ENCODE measurements at regions not wholly inside any gene's neighbourhood (a gene's known extent, or its start where the extent isn't known, plus 50 kb on each side); places are given as distances from the start of the nearest gene placed in this dataset.

DNA sequence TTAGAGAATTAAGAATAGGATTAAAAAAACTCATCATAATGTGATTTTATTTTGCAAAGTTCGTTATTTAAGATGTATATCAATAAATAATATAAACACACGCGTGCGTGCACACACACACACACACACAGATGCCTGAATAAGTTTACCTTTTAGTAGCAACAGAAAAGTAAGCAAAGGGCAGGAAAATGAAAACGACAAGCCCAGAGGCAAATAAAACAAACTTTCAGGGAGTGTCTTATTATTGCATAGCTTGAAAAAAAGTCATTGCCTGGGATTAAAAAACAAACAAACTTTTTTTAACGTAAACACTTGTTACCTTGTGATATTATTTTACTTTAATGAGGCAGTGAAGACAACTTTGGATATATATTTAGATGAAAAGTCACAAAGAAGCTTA, 226.4 kb downstream of the BAMBI start:
- Histone ChIP-seq H3K4me2 (ENCODE audit: low read depth, low read length) (no peak overlapping the region), H3K36me3 (replicated peaks; ENCODE audit: insufficient read depth, low read length) (no peaks in the 10 kb centered on the region), H3K4me3 (ENCODE audit: low read length) (no peak overlapping the region), H3K9ac (ENCODE audit: low read length) (no peak overlapping the region), H3K4me1 (ENCODE audit: low read length) (no peaks in the 10 kb centered on the region), H3K79me2 (ENCODE audit: low read length) (no peaks in the 10 kb centered on the region), H4K20me1 (ENCODE audit: insufficient read depth, low read length) (no peaks in the 10 kb centered on the region), H2AFZ (ENCODE audit: low read length) (no peak overlapping the region), H3F3A (ENCODE audit: insufficient read depth, low read length) (no peaks in the 10 kb centered on the region), H3K9me2 (replicated peaks; ENCODE audit: insufficient read depth, low read length) (no peaks in the 10 kb centered on the region), H3K27me3 (replicated peaks; ENCODE audit: insufficient read depth, low read length) (no peaks in the 10 kb centered on the region), H3K9me3 (replicated peaks; ENCODE audit: insufficient read depth, low read length) (no peaks in the 10 kb centered on the region), H3K27ac (ENCODE audit: low read length) (no peak overlapping the region)
- DNase-seq = no peak
- no peak for TF ChIP-seq EZH2 (optimal IDR thresholded peaks at IDR 0.05; ENCODE audit: low read depth, low read length)
- TF ChIP-seq, protein P1, sequence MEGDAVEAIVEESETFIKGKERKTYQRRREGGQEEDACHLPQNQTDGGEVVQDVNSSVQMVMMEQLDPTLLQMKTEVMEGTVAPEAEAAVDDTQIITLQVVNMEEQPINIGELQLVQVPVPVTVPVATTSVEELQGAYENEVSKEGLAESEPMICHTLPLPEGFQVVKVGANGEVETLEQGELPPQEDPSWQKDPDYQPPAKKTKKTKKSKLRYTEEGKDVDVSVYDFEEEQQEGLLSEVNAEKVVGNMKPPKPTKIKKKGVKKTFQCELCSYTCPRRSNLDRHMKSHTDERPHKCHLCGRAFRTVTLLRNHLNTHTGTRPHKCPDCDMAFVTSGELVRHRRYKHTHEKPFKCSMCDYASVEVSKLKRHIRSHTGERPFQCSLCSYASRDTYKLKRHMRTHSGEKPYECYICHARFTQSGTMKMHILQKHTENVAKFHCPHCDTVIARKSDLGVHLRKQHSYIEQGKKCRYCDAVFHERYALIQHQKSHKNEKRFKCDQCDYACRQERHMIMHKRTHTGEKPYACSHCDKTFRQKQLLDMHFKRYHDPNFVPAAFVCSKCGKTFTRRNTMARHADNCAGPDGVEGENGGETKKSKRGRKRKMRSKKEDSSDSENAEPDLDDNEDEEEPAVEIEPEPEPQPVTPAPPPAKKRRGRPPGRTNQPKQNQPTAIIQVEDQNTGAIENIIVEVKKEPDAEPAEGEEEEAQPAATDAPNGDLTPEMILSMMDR (IDR thresholded peaks at IDR 0.05; ENCODE audit: low read length) = no peak
- no peak for TF ChIP-seq EZH2phosphoT487 (IDR thresholded peaks at IDR 0.05; ENCODE audit: low read length)

DNA sequence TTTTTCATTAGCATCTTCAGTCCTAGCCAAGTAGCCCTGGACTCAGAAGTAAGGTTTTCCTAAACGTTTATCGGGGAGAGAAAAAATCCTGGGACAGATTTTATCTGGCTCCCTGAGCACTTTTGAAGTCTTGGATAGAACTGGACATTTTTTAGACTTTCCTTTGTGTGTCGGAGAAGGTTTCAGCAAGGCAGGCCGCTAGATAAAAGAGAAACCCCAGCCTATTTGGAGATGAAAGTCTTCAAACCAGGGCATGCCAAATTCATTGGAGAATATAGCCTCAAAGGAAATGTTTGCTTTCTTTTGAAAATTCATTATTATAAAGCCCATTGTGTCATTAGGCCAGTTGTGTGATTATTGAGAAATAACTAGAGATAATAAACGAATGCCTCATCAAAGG, 228.1 kb downstream of the BAMBI start:
- TF ChIP-seq EZH2phosphoT487 (IDR thresholded peaks at IDR 0.05; ENCODE audit: low read length) = no peak
- H2AFZ ChIP-seq (ENCODE audit: low read length) = no peak overlapping the region

DNA sequence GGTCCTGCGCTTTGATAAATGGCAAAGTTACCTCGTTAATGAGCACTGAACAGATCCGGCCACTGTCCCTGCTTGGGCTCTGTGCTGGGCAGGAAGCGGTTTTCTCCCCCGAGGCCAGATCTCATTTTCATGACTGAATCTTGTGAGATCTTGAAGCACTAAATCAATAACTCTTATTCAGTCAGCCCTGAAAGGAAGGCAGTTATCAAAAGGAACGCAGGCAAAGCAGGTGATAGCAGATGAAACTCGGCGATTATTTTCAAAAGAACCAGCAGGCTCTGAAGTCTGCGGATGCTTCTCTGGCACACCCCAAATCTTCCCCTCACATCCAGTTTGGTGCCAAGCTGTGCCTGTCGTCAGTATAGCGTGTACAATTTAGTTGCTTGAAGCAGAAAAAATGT, 228.7 kb downstream of the BAMBI start:
- Histone ChIP-seq H3K9ac (ENCODE audit: low read length) (no peak overlapping the region), H3F3A (ENCODE audit: insufficient read depth, low read length) (no peaks in the 10 kb centered on the region), H3K4me1 (ENCODE audit: low read length) (no peaks in the 10 kb centered on the region), H3K79me2 (ENCODE audit: low read length) (no peaks in the 10 kb centered on the region), H4K20me1 (ENCODE audit: insufficient read depth, low read length) (no peaks in the 10 kb centered on the region), H3K27me3 (replicated peaks; ENCODE audit: insufficient read depth, low read length) (no peaks in the 10 kb centered on the region), H3K27ac (ENCODE audit: low read length) (no peak overlapping the region), H3K4me3 (ENCODE audit: low read length) (no peak overlapping the region), H3K9me2 (replicated peaks; ENCODE audit: insufficient read depth, low read length) (no peaks in the 10 kb centered on the region), H2AFZ (ENCODE audit: low read length) (no peak overlapping the region), H3K36me3 (replicated peaks; ENCODE audit: insufficient read depth, low read length) (no peaks in the 10 kb centered on the region), H3K9me3 (replicated peaks; ENCODE audit: insufficient read depth, low read length) (no peaks in the 10 kb centered on the region), H3K4me2 (ENCODE audit: low read depth, low read length) (no peak overlapping the region)
- TF ChIP-seq, protein P1 (IDR thresholded peaks at IDR 0.05; ENCODE audit: low read length) = no peak
- TF ChIP-seq EZH2phosphoT487 (IDR thresholded peaks at IDR 0.05; ENCODE audit: low read length) = no peak
- TF ChIP-seq EZH2 (optimal IDR thresholded peaks at IDR 0.05; ENCODE audit: low read depth, low read length) = no peak
- DNase-seq = no peak

More for the DNA sequence above, 228.1 kb downstream of the BAMBI start:
- Histone ChIP-seq H3K27ac (ENCODE audit: low read length) (no peak overlapping the region), H3K79me2 (ENCODE audit: low read length) (no peaks in the 10 kb centered on the region), H3K9me2 (replicated peaks; ENCODE audit: insufficient read depth, low read length) (no peaks in the 10 kb centered on the region), H3K4me3 (ENCODE audit: low read length) (no peak overlapping the region), H3K27me3 (replicated peaks; ENCODE audit: insufficient read depth, low read length) (no peaks in the 10 kb centered on the region), H3K4me1 (ENCODE audit: low read length) (no peaks in the 10 kb centered on the region), H3F3A (ENCODE audit: insufficient read depth, low read length) (no peaks in the 10 kb centered on the region), H3K36me3 (replicated peaks; ENCODE audit: insufficient read depth, low read length) (no peaks in the 10 kb centered on the region), H3K9me3 (replicated peaks; ENCODE audit: insufficient read depth, low read length) (no peaks in the 10 kb centered on the region), H3K4me2 (ENCODE audit: low read depth, low read length) (no peak overlapping the region), H3K9ac (ENCODE audit: low read length) (no peak overlapping the region), H4K20me1 (ENCODE audit: insufficient read depth, low read length) (no peaks in the 10 kb centered on the region)
- no peak for DNase-seq

DNA sequence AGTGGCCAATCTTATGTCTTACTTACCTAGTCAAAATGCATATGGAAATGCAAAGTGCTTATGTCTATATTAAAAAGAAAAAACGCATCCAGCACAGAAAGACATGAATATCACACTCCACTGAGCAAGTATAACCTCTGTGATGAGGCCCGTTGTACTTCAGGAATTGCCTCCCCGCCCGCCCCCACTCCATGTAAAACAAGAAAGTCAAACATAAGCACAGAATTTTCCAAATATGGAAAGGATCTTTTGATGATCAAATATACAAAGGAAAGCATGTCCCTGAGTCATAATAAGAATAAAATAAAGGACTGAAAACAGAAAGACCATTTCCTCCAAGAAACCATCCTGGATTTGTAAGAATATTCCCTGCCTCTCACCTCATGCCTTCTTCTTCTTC, 229.1 kb downstream of the BAMBI start:
- Histone ChIP-seq H3K4me2 (ENCODE audit: low read depth, low read length) (no peak overlapping the region), H3K9ac (ENCODE audit: low read length) (no peak overlapping the region), H2AFZ (ENCODE audit: low read length) (no peak overlapping the region), H3K4me3 (ENCODE audit: low read length) (no peak overlapping the region), H4K20me1 (ENCODE audit: insufficient read depth, low read length) (no peaks in the 10 kb centered on the region), H3K27ac (ENCODE audit: low read length) (no peak overlapping the region), H3K9me2 (replicated peaks; ENCODE audit: insufficient read depth, low read length) (no peaks in the 10 kb centered on the region), H3F3A (ENCODE audit: insufficient read depth, low read length) (no peaks in the 10 kb centered on the region), H3K27me3 (replicated peaks; ENCODE audit: insufficient read depth, low read length) (no peaks in the 10 kb centered on the region), H3K9me3 (replicated peaks; ENCODE audit: insufficient read depth, low read length) (no peaks in the 10 kb centered on the region), H3K79me2 (ENCODE audit: low read length) (no peaks in the 10 kb centered on the region), H3K36me3 (replicated peaks; ENCODE audit: insufficient read depth, low read length) (no peaks in the 10 kb centered on the region), H3K4me1 (ENCODE audit: low read length) (no peaks in the 10 kb centered on the region)
- no peak for DNase-seq
- no peak for TF ChIP-seq EZH2phosphoT487 (IDR thresholded peaks at IDR 0.05; ENCODE audit: low read length)
- TF ChIP-seq, protein P1 (IDR thresholded peaks at IDR 0.05; ENCODE audit: low read length) = no peak
- no peak for TF ChIP-seq EZH2 (optimal IDR thresholded peaks at IDR 0.05; ENCODE audit: low read depth, low read length)
